NK-92 treated with Interleukin-12 subunit alpha and Interleukin-12 subunit beta, amount 100 ng/mL, for 24 hours (cell line): ENCODE measurements at regions not wholly inside any gene's neighbourhood (a gene's known extent, or its start where the extent isn't known, plus 50 kb on each side); places are given as distances from the start of the nearest gene placed in this dataset.
"Not testable (repeated sequence)": the region's sequence is repeated elsewhere in the genome, so short reads cannot be mapped to it uniquely, and the experiment has no call there.

Experiments
- DNase-seq: peaks from one replicate; lab custom pipeline; 2025; lab: John Stamatoyannopoulos, UW

DNA sequence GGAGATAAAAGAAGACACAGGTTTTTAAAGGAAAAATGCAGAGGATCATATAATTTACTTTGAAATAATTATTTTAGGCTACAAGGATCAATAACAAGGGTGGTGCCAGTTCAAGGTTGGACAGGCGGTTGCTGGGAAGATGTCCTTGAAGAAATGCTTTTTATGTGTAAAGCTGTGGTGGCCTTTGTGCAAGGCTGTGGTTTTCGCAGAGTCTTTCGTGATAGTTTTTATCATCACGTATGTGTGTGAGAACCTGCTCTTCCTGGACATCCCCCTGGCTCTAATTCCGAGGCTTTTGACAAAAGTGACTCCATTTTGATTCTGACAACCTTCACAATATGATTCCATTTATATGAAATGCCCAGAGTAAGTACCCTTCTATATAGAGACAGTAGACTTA lies 85.8 kb upstream of the COG2 start:
- DNase-seq: no peak

DNA sequence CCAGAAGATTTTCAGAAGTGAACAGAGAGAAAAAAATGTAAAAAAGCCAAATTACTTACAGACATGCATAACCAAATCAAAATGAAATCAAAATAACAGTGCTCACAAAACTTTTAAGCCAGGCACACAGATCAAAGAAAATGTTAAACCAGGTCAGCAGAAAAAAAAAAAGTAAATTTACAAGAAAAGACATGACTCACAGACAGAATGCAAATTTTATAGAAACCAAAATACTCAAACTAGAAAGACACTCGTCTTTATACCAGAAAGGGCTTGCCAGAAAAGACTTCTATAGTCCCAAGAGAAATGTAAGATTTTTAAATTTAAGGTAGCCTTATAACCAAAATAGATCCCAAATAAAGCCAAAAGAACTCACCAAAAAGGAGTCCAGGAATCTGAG lies 86.5 kb upstream of the COG2 start:
- DNase-seq: no peak

DNA sequence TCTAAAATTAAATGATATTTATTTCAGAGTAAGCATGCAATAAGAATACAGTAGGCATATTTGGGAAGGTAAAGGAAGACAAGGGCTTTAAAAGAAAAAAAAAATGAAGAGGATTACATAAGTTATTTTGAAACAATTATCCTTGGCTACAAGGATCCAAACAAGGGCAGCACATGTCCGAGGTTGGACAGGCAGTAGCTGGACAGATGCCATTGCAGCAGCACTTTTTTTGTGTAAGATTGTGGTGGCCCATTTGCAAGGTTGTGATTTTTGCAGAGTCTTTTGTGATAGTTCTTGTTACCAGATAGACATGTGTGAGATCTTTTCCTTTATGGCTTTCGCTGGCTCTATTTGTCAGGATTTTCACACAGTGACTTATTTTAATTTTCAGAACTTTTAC lies 89.4 kb upstream of the COG2 start:
- no peak for DNase-seq

DNA sequence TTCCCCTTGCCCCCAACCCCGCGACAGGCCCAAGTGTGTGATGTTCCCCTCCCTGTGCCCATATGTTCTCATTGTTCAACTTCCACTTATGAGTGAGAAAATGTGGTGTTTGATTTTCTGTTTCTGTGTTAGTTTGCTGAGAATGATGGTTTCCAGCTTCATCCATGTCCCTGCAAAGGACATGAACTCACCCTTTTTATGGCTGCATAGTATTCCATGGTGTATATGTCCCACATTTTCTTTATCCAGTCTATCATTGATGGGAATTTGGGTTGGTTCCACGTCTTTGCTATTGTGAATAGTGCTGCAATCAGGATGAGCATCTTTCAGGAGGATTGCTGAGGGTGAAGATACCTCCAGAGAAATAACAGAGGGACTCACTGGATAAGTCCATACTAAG lies 91.3 kb upstream of the COG2 start:
- DNase-seq: not testable (repeated sequence)

DNA sequence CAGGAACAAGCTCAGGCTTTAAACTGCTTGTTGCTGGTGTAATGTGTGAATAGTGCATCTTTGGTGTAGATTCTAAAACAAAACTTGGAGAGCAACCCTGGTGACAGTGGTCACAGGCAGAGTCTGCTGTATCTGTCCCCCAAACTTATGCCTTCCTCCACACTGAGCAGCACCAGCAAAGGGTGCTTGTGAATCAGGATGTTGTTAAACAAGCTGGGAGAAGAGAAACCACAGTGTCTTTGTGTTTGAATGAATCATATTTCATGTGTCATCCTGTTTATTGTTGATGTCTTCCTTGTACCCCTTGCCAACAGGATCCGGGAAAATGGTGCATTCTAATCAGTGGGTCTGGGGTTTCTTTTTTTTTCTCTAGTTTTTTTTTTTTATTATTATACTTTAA lies 91.9 kb upstream of the COG2 start:
- peak; percentile 32 for DNase-seq

DNA sequence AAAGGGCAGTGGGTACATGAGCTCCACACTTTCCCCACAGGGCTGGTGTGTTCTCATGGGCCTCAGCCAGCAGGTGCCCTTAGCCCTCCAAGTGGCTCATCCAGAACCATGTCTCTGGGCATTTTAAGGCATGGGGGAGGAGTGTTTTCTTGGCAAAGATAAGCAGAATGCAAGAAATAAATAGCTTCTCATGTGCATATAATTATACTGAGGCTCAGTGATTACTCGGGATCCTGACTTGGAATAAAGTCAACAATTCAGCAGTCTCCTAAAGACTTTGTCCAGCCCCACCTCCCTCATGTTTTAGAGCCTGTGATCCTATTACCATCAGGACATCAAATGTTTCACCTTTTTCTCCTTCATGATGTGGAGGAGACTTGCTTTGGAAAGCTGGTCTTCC lies 92.7 kb upstream of the COG2 start:
- no peak for DNase-seq

DNA sequence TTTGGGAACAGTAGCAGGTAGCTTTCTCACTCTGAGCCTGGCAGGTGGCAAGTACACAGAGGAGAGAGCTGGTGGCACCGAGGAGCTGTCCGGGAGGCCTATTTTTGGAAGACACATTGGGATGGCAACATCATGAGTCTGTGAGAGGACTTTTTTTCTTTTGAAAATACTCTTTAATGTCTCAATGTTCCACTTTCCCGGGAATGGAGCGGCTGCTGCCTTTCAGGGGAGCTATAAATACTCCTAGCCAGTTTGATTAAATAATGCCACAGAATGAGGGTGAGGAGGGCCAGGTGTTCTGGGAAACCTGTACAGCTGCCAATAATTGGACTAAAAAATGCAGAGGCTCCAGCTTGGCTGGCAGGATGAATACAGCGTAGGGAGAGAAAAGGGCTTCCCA lies 93.3 kb upstream of the COG2 start:
- no peak for DNase-seq

DNA sequence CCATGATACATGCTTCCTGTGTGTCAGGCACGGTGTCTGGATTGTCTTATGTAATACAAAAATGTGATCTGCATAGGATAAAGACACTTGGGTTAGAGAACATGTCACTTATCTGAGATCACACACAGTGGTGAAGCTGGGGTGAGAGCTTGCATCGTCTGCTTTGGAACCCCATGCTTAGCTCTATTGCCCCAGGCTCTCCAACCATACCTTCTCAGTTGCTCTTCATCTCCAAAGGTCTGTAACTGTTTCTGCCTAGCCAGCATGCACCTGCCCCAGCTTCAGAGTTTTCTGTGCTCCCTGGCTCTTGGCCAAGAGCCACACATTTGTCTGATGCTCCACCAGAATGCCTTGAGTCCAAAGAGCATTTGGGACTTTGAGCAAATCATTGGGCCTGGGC lies 93.9 kb upstream of the COG2 start:
- peak; percentile 14 for DNase-seq

DNA sequence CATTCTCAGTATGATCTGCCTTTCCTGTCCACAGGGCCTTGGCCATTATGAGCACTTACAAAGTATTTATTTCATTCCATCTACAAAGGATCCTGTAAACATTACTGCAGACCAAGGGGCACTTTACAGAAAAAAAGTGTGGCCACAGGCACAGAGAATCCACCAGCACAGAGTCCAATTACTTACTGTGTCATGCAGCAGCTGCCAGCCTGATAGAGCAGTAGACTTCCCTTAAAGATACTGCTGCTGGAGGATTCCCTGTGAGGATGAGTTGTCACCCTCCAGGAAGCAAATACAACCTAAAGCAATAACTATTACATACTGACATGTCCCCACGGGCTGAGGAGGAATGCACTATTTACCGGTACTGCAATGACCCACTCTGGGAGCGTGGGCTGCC lies 97.1 kb upstream of the COG2 start:
- DNase-seq: no peak

DNA sequence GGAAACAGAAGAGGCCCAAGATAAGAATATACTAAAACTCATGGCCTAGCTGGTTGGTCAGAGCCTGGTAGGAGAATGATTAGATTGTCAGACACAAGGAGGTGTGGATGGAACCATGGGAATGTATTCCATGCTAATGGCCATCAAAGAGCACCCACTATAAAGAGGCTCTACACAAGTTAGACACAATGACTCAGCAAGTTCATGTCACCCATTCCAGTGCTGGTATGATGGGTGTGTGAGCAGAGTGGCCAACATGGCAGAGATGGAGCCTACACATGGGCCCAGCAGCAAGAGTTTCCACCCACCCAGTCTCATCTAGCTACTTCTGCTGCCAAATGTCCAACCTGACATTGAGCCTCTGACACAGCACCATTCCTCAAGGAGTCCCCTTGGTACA lies 97.5 kb upstream of the COG2 start:
- no peak for DNase-seq

DNA sequence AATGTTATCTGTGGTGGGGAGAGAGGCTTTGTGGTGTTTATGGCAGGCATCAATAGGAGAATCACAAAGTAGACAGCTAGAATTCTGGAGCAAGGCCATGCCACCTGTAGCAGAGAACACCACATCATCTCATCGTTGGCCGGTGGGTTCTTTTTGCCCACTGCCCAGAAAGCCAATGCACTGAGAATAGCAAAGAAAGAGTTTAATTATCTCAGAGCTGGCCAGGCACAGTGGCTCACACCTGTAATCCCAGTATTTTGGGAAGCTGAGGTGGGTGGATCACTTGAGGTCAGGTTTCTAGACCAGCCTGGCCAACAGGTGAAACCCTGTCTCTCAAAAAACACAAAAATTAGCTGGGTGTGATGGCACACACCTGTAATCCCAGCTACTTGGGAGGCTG lies 99.2 kb upstream of the COG2 start:
- no peak for DNase-seq

DNA sequence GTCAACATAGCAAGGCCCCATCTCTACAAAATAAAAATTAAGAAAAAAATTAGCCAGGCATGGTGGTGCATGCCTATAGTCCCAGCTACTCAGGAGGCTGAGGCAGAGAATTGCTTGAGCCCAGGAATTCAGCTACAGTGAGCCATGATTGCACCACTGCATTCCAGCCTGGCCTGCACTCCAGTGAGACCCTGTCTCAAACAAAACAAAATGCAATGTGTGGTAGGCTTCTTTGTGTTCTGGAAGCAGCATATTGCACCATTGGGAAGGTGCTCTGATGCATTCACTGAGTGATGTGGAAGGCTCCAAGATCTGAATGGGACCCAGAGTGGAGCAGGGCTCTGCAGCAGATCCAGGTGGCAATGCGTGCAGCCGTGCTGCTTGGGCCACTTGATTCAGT lies 99.6 kb upstream of the COG2 start:
- no peak for DNase-seq

DNA sequence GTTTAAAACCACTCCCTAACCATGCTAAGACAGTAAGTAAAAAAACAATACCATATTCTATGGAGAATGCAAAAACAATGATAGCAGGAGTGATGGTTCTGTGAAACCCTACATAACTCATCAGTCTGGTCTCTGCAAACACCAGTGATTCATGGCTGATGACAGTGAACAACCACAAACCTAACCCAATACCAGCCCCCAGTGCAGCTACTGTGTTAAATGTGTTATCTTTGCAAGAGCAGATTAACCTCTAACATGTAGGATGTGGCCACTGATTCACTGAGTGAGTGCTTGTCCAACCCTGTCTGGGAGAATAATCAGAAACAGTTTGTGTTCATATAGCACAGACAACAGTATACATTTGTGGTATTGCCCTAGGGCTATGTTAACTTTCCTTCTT lies 100.2 kb upstream of the COG2 start:
- DNase-seq: peak; percentile 67

DNA sequence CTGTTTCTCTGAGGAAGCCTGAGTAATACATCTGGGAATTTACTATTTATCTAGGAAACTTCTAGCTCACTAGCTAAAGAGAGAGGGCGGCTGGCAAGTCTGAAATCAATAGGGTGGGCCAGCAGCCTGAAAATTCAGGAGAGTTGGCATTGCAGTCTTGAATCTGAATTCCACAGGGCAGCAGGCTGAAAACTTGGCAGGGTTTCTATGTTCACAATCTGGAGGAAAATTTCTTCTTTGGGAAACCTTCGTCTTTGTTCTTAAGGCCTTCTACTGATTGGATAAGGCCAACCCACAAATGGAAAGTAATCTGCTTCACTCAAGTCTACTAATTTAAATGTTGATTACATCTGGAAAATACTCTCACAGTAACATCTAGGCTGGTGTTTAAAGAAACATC lies 101.0 kb upstream of the COG2 start:
- DNase-seq: no peak

DNA sequence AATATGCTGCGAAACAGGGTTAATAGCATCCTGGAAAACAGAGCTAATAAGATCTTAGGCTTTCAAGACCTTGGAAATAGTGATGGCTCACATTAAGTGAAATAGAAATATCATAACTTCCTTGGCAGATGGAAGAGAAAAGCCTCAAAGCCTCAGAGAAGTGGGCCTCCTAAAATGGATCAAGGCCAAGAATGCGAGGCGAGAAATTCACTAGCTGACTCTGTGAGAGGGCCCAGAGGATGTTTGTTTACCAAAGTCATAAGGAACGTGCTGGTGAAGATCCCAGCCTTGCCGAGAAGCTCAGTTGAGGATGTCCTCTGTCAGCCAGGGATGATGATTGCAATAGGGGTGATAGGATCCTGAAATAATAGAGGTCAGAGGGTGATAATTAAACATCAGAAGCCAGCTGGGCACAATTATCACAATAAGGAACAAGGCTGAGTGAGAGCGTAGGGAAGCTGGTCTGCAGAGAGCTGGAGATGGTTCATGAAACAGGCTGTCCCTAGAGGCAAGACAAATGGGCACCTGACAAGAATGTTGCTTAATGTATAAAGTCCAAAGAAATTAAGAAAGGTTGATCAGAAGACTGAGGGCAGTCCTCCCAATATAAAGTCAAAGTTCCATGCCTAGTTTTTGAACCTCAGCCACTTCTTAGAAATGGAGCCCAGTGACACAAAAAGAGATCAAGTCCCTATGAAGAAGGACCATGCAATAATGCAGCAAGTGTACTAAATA lies 101.7 kb upstream of the COG2 start:
- no peak for DNase-seq

DNA sequence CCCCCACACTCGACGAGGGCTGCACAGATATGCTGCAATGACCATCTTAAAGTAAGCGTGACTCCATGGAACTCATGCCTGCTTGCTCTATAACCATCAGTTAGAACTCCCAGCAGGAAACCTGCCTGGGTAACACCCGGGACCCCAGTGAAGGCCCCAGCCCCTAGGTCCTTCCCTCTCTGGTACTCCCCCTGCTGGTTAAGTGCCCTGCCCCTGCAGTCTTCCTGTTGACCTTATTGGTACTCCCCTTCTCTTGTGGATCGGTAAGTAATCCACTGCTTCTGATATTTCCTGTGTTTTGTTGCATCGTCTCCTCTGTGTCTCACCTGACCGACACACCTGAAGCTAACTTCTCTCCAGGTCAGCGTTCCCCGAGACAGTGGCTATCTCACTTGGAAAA lies 104.8 kb upstream of the COG2 start:
- no peak for DNase-seq

DNA sequence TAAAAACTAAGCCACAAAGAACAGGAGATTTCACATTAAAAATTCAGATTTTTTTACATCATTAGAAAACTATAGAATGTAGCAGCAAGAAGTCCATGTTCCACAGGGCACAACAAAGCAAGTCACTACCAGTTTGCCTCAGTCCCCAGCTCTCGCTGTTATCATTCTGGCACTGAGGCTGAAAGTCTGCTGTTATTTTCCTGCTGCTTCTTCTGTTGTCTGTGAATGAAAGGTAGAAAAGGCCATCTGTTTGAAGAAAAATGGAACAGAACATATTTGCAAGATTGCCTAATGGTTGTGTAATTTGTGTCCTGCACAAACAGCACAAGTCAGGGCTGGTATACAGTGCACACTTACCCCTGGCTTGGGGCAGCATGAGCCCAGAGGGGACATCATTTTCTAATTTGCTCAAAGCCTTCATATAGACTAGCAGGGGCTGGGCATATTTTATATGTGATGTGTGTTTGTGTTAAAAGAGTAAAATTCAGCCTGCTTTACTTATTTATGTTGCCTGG lies 105.6 kb upstream of the COG2 start:
- DNase-seq: no peak

DNA sequence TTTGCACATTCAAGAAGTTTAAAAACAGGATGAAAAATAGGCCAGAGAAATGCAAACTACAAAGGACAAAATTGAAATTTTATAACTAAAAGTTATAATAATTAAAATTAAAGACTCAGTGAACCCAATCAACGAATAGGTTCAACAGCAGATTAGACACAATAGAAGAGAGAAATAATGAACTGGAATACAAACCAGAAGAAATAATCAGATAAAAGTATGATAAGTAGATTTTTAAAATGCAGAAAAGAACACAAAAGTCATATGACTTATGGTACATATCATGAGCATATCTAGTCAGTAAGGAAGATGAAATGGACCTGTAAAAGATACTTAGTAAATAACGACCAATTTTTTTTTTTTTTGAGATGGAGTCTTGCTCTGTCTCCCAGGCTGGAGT lies 108.1 kb upstream of the COG2 start:
- DNase-seq: no peak

DNA sequence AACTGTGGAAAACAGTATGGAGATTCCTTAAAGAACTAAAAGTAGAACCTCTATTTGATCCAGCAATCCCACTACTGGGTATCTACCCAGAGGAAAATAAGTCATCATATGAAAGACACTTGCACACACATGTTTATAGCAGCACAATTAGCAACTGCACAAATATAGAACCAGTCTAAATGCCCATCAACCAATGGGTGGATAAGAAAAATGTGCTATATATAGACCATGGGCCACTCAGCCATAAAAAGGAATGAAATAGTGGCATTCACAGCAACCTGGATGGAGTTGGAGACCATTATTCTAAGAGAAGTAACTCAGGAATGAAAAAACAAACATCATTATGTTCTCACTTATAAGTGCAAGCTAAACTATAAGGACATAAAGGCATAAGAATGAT lies 105.0 kb upstream of the PGBD5 start:
- no peak for DNase-seq

DNA sequence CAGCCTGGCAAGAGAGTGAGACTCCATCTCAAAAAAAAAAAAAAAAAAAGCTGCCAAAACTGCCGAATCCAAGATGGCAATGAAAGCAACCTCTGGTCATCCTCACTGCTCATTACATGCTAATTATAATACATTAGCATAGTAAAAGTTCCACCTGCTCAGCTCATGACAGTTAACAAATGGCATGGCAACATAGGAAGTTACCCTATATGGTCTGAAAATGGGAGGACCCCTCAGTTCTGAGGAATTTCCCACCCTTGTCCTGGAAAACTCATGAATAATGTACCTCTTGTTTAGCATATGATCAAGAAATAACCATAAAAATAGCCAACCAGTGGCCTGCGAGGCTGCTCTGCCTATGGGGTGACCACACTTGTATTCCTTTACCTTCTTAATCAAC lies 93.1 kb upstream of the PGBD5 start:
- DNase-seq: no peak

DNA sequence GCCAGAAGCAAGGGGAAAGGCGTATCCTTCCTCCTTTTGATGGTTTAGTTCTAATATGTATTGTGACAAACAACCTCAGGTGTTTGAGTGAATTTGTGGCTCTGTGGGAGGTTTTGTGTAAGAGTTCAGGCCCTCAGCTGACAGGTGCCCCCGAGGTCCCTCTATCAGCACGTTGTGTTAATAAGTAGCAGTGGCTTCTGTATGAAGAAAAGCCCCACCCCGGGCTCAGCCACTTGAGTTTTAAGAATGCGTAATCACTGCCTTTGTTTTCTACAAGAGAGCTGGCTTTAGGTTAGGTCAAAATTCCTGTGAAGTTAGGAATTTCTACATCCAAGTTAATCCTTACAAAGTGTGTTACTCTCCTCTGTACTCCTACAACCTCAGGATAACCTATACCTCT lies 92.4 kb upstream of the PGBD5 start:
- DNase-seq: no peak

DNA sequence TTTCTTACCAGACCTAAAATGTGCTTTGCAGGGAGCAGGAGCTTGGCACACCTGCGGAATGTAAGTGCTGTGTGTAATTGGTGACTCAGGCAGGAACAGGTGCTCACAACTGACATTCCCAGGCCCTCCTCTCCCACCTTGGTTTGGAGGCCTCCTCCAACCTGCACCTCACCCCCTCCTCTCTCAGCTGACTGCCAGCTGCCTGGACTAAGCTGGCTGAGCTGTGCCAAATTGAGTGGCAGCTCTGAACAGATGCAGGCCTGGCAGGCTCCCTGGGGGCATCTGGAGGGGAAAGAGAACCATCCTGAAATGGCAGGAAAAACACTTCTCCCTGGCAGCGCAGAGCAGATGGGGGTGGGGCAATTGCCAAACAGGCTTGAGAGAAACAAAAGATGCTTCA lies 91.7 kb upstream of the PGBD5 start:
- no peak for DNase-seq

DNA sequence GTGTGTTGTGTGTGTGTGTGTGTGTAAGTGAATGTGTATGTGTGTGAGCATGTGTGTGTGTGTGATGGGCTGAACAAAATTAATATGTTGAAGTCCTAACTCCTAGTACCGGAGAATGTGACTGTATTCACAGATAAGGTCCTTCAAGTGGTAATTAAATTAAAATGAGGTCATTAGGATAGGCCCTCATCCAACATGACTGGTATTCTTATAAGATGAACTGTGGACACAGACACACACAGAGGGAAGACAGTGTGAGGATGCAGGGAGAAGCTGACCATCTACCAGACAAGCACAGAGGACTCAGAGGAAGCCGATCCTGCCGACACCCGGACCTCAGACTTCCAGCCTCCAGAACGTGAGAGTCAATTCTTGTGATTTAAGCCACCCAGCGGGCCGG lies 91.2 kb upstream of the PGBD5 start:
- no peak for DNase-seq

DNA sequence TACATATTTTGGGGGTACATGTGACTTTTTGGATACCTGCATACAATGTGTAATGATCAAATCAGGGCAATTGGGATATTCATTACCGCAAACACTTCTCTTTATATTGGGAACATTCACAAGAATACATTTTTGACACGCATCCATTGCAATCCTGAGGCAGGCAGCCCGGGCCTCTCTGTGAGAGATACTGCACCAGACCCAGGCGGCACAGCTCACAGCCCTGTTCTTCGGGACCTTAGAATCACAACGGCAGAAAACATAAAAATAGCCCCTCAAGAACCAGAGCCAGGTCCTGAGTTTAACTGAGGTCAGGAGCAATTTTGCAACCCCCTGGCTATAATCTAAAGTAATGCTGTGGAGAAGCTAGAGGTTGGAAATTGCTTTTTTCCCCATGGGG lies 90.8 kb upstream of the PGBD5 start:
- no peak for DNase-seq
